Thyroid gland (tissue), 4 donors: ENCODE measurements at regions not wholly inside any gene's neighbourhood (a gene's known extent, or its start where the extent isn't known, plus 50 kb on each side); places are given as distances from the start of the nearest gene placed in this dataset.
A peak's percentile ranks its signal among the peaks of the same experiment; 100 is the strongest.

Source experiments
- DNase-seq, 2 donors: peaks; one replicate each; pipeline ENCODE4 v3.0.0-alpha.2; 2019
- H3K27ac ChIP-seq, 3 donors: fragments of 200-600 bp; sonication (generic); 1 replicate in 2 of 3; 2 replicates in 1 of 3; pipeline ENCODE4 v1.5.1; 2016 to 2019; ENCODE audit warnings: mild to moderate bottlenecking in 1 of 3, moderate library complexity in 1 of 3
- H3K27me3 ChIP-seq: fragments of 200-600 bp; sonication (generic); one replicate; pipeline ENCODE4 v1.5.1; 2019
- H3K36me3 ChIP-seq, 2 donors: fragments of 200-600 bp; sonication (generic); one replicate each; pipeline ENCODE4 v1.5.1; 2016 to 2019
- H3K4me1 ChIP-seq, 2 donors: fragments of 200-600 bp; sonication (generic); one replicate each; pipeline ENCODE4 v1.5.1; 2017 to 2019
- H3K4me3 ChIP-seq, 3 donors: fragments of 200-600 bp; sonication (generic); replicated peaks in 1 of 3; 1 replicate in 2 of 3; 2 replicates in 1 of 3; pipeline ENCODE4 v1.5.1; 2016; ENCODE audit warnings: mild to moderate bottlenecking in 1 of 3
- H3K9me3 ChIP-seq: fragments of 200-600 bp; sonication (generic); one replicate; pipeline ENCODE4 v1.5.1; 2017
- CTCF ChIP-seq, 6 experiments: fragments of 200-600 bp in 3 of 6; fragments of 450-650 bp in 3 of 6; sonication (generic) in 3 of 6; IDR thresholded peaks; one replicate each; pipeline ENCODE4 v1.5.1; 2016 to 2019; ENCODE audit warnings: antibody characterized with exemption in 6 of 6, mild to moderate bottlenecking in 2 of 6, inconsistent platforms in 1 of 6, moderate library complexity in 1 of 6
- POLR2A ChIP-seq, 2 donors: fragments of 450-650 bp; IDR thresholded peaks; one replicate each; pipeline ENCODE4 v1.6.1; 2017; ENCODE audit warnings: antibody characterized with exemption in 2 of 2, mild to moderate bottlenecking in 2 of 2, moderate library complexity in 1 of 2
- WGBS, 2 donors: methylation state at CpG; one replicate each; pipeline ENCODE4 v1.1.5; 2017; 5-methylcytosine and 5-hydroxymethylcytosine counted together
- intact Hi-C: fragments of 100-400 bp; cut with DNase I; formaldehyde crosslinking; loops from one replicate; pipeline ENCODE4 v1.15.1; 2023

- Histone ChIP-seq H3K36me3 (no peaks in the 10 kb centered on the region), H3K27me3 (no peaks in the 10 kb centered on the region), H3K4me3 (no peak overlapping the region), H3K9me3 (no peaks in the 10 kb centered on the region), H3K4me1 (no peaks in the 10 kb centered on the region), H3K27ac (no peak overlapping the region)
- no peak for DNase-seq
- TF ChIP-seq CTCF (IDR thresholded peaks at IDR 0.05) (no peak), POLR2A (IDR thresholded peaks at IDR 0.05) (no peak)
- intact Hi-C loops: no loop called here
- 93 to 96% methylated on average over 1 of the region's 1 CpG for WGBS, 2 donors
Measured at GRCh38 chr6:140752234-140752633, 1377.8 kb upstream of the CITED2 start.

GRCh38 chr6:140747114-140747513 is 1372.7 kb upstream of the CITED2 start:
- Histone ChIP-seq H3K27ac (no peak overlapping the region), H3K4me1 (no peaks in the 10 kb centered on the region), H3K4me3 (no peak overlapping the region), H3K27me3 (no peaks in the 10 kb centered on the region), H3K9me3 (no peaks in the 10 kb centered on the region), H3K36me3 (no peaks in the 10 kb centered on the region)
- TF ChIP-seq CTCF (IDR thresholded peaks at IDR 0.05) (no peak), POLR2A (IDR thresholded peaks at IDR 0.05) (no peak)
- no peak for DNase-seq
- 93 to 94% methylated on average over 2 of the region's 2 CpGs for WGBS, 2 donors
- intact Hi-C loops: no loop called here

- no peak for TF ChIP-seq CTCF (IDR thresholded peaks at IDR 0.05)
- no peak for TF ChIP-seq POLR2A (IDR thresholded peaks at IDR 0.05)
- H3K4me1 ChIP-seq: no peaks in the 10 kb centered on the region
- H3K27ac ChIP-seq: no peak overlapping the region
- H3K4me3 ChIP-seq: no peak overlapping the region
- WGBS, 2 donors: 77 to 91% methylated on average over 2 of the region's 2 CpGs
- DNase-seq: peak in 1 of 2 donors; percentile 1
- intact Hi-C loops: no loop called here
- no peaks in the 10 kb centered on the region for H3K36me3 ChIP-seq
- no peaks in the 10 kb centered on the region for H3K27me3 ChIP-seq
- H3K9me3 ChIP-seq: no peaks in the 10 kb centered on the region
Measured at GRCh38 chr6:140744659-140745320, 1370.3 kb upstream of the CITED2 start.

- Histone ChIP-seq H3K36me3 (no peaks in the 10 kb centered on the region), H3K4me1 (no peaks in the 10 kb centered on the region), H3K4me3 (no peak overlapping the region), H3K27me3 (no peaks in the 10 kb centered on the region), H3K27ac (no peak overlapping the region), H3K9me3 (no peaks in the 10 kb centered on the region)
- TF ChIP-seq POLR2A (IDR thresholded peaks at IDR 0.05) (no peak), CTCF (IDR thresholded peaks at IDR 0.05) (no peak)
- intact Hi-C loops: no loop called here
- DNase-seq: no peak
Measured at GRCh38 chr6:140736231-140736630, 1361.8 kb upstream of the CITED2 start.

GRCh38 chr6:140732991-140733390 is 1358.5 kb upstream of the CITED2 start:
- Histone ChIP-seq H3K36me3 (no peaks in the 10 kb centered on the region), H3K27me3 (no peaks in the 10 kb centered on the region), H3K27ac (no peak overlapping the region), H3K4me1 (no peaks in the 10 kb centered on the region), H3K9me3 (no peaks in the 10 kb centered on the region), H3K4me3 (no peak overlapping the region)
- intact Hi-C loops: no loop called here
- TF ChIP-seq POLR2A (IDR thresholded peaks at IDR 0.05) (no peak), CTCF (IDR thresholded peaks at IDR 0.05) (no peak)
- WGBS, 2 donors: 75 to 76% methylated on average over 2 of the region's 2 CpGs
- DNase-seq: no peak
